Tibial nerve (tissue), 3 donors: ENCODE measurements at regions not wholly inside any gene's neighbourhood (a gene's known extent, or its start where the extent isn't known, plus 50 kb on each side); places are given as distances from the start of the nearest gene placed in this dataset.

Experiments
- CTCF ChIP-seq, 5 experiments: fragments of 200-600 bp in 3 of 5; fragments of 450-650 bp in 2 of 5; sonication (generic) in 3 of 5; IDR thresholded peaks; one replicate each; pipeline ENCODE4 v1.5.1; 2016 to 2019; ENCODE audit warnings: antibody characterized with exemption in 5 of 5, mild to moderate bottlenecking in 3 of 5, moderate library complexity in 2 of 5
- POLR2A ChIP-seq, 2 donors: fragments of 450-650 bp; IDR thresholded peaks; one replicate each; pipeline ENCODE4 v1.6.1; 2017; ENCODE audit warnings: antibody characterized with exemption in 2 of 2, mild to moderate bottlenecking in 2 of 2, moderate library complexity in 2 of 2

- TF ChIP-seq POLR2A (IDR thresholded peaks at IDR 0.05): no peak
- no peak for TF ChIP-seq CTCF (IDR thresholded peaks at IDR 0.05)
Measured at GRCh38 chr18:34364699-34365098, 140.0 kb upstream of the NOL4 start.
